Stimulated activated CD8-positive, alpha-beta memory T cell treated with anti-CD3 and anti-CD28 coated beads, Interleukin-7, amount 100 ng/mL, for 48 hours (primary cell): ENCODE measurements at regions not wholly inside any gene's neighbourhood (a gene's known extent, or its start where the extent isn't known, plus 50 kb on each side); places are given as distances from the start of the nearest gene placed in this dataset.

ENCODE experiments used
- DNase-seq, 2 donors: peaks; one replicate each; pipeline ENCODE4 v3.0.0-alpha.2; 2020; ENCODE audit warnings: low read depth in 1 of 2; ENCODE audit errors: extremely low read depth in 1 of 2

DNA sequence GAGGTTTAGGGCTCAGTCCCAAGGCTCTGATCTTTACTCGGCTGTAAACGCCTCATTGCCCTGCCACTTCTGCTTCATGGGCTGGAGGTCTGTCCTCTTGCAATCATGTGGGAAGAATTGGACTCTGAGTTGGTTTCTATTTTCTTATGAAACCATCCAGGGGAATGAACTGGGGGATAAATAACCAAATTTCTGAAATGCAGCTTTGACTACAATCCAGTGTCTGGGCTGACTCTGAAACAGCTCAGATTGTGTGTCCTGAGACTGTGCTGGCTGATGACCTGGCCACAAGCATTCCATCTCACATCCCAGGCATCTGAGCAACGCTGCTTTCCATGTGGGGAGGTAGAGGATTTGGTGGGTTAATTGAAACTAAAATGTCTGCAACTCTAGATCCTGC is 71.0 kb upstream of the GALNT15 start:
- DNase-seq = no peak

DNA sequence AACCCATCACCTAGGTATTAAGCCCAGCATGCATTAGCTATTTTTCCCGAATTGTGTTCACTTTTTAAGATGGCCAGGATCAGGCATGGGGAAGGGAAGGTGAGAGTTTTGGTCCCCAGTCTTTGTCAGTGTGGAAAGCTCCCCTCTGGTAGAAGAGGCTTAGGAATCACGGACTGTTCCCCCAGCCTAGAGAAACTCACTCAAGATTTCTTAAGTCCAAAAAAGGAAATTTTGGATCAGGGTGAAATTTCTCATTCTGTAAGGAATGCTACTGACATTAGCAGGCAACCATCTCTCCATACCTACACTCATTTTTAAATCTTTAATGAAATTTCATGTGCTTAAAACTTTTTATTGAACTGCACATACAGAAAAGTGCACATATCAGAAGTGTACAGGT is 70.3 kb upstream of the GALNT15 start:
- no peak for DNase-seq

DNA sequence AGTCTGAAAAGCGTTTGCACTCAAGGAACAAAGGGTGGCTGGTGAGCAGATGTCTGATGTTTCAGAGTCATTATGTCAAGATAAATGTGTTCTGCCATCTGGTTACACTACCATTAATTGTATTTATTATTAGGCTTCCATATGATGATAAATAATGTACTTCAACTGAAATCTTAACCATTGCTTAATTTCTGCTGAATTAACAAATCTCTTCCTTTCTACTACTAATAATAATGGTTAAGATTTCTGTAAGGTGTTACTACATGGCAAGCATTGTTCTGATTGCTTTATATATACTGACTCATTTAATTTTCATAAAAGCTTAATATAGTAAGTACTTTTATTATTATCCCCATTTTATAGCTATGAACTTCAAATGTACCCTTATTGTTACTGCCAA is 68.4 kb upstream of the GALNT15 start:
- no peak for DNase-seq

DNA sequence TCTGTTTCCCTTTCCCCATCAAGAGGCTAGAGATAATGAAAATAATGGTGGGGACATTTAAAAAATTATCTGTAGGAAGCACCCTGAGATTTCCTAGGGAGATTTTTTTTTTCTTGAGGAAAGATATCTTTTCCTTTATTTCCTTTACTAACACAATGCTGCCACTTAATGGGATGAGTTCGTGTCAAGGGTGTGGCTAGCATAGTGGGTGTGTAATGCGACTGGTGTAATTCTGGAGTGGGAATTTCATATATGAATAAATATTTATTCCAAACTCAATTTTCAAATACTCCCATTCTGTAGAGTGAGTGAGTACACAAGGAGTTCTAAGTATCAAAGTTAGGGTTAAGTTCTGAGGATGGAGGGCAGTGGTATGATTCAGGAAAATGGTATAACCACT is 66.1 kb upstream of the GALNT15 start:
- DNase-seq = no peak

DNA sequence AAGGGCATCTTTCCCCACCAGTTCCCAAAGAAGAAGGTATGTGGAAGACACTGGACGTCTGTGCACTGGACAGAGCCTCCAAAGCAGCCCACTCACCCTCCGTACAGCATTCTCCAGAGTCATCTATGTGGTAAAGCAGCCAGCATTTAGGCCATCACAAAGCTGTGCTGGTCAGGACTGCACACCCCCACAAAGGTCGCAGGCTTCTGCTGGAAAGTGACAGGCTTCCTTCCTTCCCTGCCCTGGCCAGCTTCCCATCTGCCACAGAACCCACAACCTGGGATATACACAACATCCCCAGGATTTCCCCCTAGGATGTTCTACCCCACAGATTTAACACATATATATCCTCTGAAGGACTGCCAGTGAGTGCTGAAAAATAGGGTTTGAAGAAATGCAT is 64.6 kb upstream of the GALNT15 start:
- DNase-seq = no peak

DNA sequence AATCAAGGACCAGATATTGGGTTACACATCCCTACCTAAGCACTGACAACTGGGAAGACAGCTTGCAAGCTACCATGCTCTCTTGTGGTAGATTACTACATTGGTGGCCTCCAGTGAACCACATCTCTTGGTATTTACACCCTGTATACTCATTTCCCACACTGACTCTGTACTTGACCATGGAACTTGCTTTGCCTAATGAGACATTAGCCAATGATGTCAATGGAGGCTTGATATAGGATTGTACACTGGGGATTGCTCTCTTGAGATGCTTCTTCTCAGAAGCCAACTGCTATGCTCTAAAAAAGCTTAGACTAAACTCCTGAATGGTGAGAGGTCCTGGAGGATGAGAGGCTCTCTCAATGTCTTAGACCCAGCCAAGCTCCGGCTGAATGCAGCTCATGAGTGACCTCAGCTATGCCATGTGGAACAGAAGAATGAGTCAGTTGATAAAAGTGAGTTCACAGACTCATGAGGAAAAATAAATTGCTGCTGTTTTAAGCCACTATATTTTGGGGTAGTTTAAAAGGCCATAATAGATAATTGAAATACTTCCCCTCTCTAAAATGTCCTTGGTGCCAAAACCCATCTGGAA is 61.5 kb upstream of the GALNT15 start:
- no peak for DNase-seq

DNA sequence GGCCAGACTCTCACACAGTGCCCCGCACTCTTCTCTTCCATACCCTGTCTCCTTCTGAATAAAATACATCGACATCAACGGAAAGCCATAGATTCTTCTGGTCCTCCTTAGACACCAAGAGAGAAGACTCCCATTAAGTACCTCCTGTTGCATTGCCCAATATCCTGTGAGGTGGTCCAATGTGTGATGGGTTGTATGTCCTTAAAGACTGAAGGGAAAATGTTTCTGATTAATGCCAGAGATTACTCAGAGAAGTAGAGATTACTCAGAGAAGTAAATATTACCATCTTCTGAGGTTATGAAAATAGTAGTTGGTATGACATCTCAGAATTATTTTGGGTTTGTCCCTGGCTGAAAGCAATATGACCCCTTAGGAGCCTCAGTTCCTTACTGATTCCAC is 60.8 kb upstream of the GALNT15 start:
- DNase-seq = no peak

DNA sequence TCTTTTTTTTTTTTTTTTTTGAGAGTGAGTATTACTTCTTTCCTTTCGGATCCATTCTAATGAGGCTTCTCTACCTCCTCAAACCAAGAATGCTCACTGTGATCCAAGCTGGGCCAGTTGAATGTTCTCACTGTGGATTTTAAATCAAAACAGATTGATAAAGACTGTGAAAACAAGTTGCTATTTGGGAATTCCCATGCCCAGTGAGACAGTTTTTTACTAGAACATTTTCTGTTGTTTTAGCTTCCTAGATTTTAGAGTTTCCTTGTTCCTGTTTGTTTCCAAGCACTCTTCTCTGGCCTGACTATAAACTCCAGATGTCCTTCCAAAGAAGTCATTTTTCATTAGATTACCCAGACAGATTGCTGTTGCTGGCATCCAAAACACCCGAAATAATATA is 60.1 kb upstream of the GALNT15 start:
- DNase-seq = no peak

DNA sequence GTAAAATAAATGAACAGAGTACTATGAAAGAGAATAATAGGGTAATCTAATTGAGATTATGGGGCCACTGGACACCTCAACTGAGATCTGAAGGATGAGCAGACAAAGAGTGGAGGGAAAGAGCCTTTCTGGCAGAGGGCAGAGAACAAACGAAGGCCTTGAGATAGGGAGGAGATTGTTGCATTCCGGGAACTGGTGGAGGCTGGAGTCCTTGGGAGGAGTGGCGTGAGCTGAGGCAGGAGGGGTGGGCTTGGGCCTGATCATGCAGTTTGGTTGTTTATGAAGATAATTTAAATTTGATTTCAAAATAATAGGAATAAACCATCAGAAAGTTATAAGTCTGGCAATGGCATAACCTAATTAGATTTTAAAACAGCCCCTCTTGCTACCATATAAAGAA is 59.5 kb upstream of the GALNT15 start:
- no peak for DNase-seq

DNA sequence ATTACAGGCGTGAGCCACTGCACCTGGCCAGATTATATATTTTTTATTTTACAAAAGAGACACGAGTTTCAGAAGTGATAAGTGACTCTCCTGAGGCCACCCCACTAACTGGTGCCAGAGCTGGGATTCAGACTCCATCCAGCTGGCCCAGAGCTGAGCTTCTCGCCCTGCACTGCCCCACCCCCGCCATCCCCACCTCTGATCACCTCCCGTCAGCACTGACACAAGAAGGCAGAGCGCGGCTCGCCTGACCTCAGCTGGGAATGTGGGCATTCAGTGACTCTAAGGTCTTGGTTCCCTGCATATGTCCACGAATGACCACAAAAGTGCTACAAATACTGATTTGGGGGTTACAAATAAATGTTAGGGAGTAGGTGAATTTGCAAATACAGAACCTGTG is 56.1 kb upstream of the GALNT15 start:
- no peak for DNase-seq

DNA sequence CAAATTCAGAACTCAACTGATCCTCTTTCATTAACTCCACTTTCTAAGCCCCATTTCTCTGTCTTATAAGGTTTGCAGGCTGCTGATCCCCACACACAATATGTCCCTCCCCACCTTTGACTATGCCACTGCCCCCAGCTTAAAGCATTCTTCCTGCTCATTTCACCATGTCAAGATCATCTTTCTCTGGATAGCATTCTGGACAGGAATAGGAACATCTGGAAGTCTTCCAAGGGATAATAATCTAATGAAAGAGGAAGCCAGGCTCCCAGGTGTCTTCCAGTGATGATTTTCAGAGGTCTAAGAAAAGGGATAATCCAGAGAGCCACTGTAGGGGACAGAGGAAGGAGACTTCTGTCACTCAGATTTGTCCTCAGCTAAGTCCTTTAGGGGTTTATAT is 54.6 kb upstream of the GALNT15 start:
- DNase-seq = no peak

DNA sequence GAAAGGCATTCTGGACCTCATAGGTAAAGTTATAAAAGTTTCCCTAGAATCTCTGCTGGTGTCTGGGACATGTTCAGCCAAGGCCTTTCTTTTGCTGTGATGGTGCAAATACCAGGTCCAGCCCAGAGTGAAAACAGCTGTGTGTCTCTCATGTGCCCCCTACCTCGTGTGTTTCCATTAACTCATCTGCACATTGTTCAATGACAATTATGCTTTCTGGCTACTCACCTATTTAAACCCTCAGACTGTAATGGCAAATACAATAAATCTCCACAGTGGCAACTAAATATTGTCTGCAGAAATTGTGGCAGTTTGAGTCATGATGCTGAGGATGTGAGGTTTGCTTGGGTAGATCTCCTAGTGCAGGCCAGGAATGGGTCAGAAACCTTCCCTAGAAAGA is 53.1 kb upstream of the GALNT15 start:
- DNase-seq = no peak

DNA sequence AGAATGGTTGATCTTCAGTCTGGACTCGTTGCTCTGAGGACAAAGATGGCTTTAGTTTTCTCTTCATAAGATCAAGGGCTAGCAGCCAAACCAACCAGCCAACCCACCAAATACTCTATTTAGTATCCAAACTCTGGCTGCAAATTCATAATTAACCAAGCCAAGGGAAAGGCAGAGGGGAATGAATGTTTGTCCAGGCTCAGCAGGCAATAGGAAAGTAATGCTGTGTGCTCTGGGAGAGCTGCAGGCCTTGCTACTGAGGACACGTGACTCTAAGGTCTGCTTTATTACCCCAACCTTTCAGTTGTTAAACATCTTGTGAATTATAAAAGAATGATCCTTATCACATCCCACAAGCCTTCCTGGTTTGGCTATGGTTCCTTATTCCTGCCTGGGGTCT is 52.3 kb upstream of the GALNT15 start:
- DNase-seq = no peak

DNA sequence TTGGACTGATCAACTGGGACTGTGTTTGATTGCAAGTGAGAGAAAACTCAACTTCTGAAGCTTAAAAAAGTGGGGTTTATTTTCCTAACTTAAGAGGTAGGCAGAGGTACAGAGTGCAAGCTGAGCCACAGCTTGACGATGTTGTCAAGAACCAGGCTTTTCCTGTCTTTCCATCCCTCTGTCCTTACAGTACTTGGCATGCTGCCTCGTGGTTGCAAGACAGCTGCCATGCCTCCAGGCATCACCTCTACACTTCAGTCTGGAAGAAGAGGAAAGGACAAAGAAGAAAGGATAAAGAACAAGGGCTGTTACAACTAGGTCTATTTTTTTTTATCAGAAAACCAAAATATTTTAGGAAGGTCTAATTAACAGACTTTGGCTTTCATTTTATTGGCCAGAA is 51.8 kb upstream of the GALNT15 start:
- no peak for DNase-seq

DNA sequence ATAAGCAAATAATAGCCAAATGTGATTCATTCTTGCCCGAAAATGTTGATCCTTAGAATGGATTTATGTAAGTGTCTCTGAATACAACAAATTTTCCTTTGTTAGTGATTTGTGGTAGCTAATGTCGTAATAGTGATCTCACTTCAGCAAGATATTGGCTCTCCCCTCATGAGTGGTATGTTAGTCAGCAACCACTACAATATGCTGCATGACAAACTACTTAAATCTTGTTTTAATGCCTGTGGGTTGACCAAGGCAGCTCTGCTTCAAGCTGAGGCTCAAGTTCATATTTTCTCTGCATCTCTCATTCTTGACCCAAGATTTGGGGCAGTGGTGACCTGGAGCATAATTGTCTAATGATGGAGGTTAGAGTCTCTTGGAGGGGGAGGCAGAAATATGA is 49.8 kb upstream of the GALNT15 start:
- DNase-seq = no peak
